HepG2 (cell line): ENCODE measurements at regions not wholly inside any gene's neighbourhood (a gene's known extent, or its start where the extent isn't known, plus 50 kb on each side); places are given as distances from the start of the nearest gene placed in this dataset.

ENCODE experiments used
- ATAC-seq: fragments of 200-7000 bp; cut with Tn5 transposase; 3 replicates; pipeline ENCODE4 v1.9.1; 2020; ENCODE audit warnings: mild to moderate bottlenecking, moderate library complexity
- BruUV-seq: library from RNA; stranded (reverse); fragments of 400-500 nt; replicated peaks from 2 replicates; lab custom pipeline; 2021; lab: Mats Ljungman, UMichigan
- CTCF ChIA-PET: fragments of 300-600 bp; formaldehyde crosslinking; extraction: SDS; loops from one replicate; lab custom pipeline; 2021; ENCODE audit warnings: low total read pairs, inconsistent platforms, low intra/inter-chr PET ratio; lab: Yijun Ruan, JAX
- POLR2A ChIA-PET: fragments of 350-600 bp; sonication (Branson Sonifier 250); formaldehyde crosslinking; loops from one replicate; lab custom pipeline; 2020; ENCODE audit warnings: antibody characterized with exemption, inconsistent platforms; lab: Yijun Ruan, JAX
- DNase-seq: peaks from one replicate; pipeline ENCODE4 v3.0.0-alpha.2; 2015; ENCODE audit warnings: low spot score
- FAIRE-seq: peaks from 3 replicates; lab custom pipeline; 2011; peaks lifted over from hg19 to GRCh38; lab: Jason Lieb, UNC
- H2AFZ ChIP-seq: one replicate; pipeline ENCODE4 v1.6.1; 2011; ENCODE audit warnings: low read length, inconsistent platforms
- H3K27ac ChIP-seq: fragments of 300-600 bp; 3 replicates; pipeline ENCODE4 v1.8.0; 2011; ENCODE audit warnings: mixed run types, mild to moderate bottlenecking, mixed read lengths, low read length, inconsistent platforms; ENCODE audit not compliant: insufficient read depth; ENCODE audit errors: extremely low read length
- H3K27me3 ChIP-seq, 2 experiments: fragments of 200-600 bp in 1 of 2; 2 replicates in 1 of 2; 3 replicates in 1 of 2; pipeline versions ENCODE4 v1.6.0 to v1.8.0; 2011; ENCODE audit warnings: low read length in 2 of 2, mild to moderate bottlenecking in 2 of 2, moderate library complexity in 2 of 2, inconsistent platforms in 1 of 2; ENCODE audit not compliant: insufficient read depth in 2 of 2, control insufficient read depth in 1 of 2
- H3K36me3 ChIP-seq, 2 experiments: fragments of 200-600 bp in 1 of 2; replicated peaks in 1 of 2; 2 replicates in 1 of 2; 3 replicates in 1 of 2; pipeline versions ENCODE4 v1.5.1 to v1.8.0; 2011; ENCODE audit warnings: low read length in 2 of 2, inconsistent platforms in 1 of 2; ENCODE audit not compliant: insufficient read depth in 2 of 2, control insufficient read depth in 1 of 2
- H3K4me1 ChIP-seq: 2 replicates; pipeline ENCODE4 v1.5.1; 2012; ENCODE audit warnings: low read length, inconsistent platforms; ENCODE audit not compliant: insufficient read depth
- H3K4me2 ChIP-seq: 2 replicates; pipeline ENCODE4 v1.6.0; 2011; ENCODE audit warnings: low read depth, low read length, inconsistent platforms
- H3K4me3 ChIP-seq, 3 experiments: fragments of 200-600 bp in 1 of 3; sonication (generic), shearing (Covaris generic) in 1 of 3; replicated peaks in 1 of 3; 2 replicates each; pipeline ENCODE4 v1.5.1; 2011 to 2016; ENCODE audit warnings: low read length in 3 of 3, inconsistent platforms in 2 of 3, low read depth in 2 of 3, mild to moderate bottlenecking in 2 of 3, control low read depth in 1 of 3, mixed read lengths in 1 of 3; ENCODE audit not compliant: insufficient read depth in 1 of 3
- H3K79me2 ChIP-seq: one replicate; pipeline ENCODE4 v1.6.1; 2011; ENCODE audit warnings: low read length, inconsistent platforms; ENCODE audit not compliant: insufficient read depth
- H3K9ac ChIP-seq: 2 replicates; pipeline ENCODE4 v1.6.0; 2011; ENCODE audit warnings: mild to moderate bottlenecking, low read depth, low read length, inconsistent platforms; ENCODE audit not compliant: insufficient read depth
- H3K9me3 ChIP-seq: 2 replicates; pipeline ENCODE4 v1.5.1; 2012; ENCODE audit warnings: mild to moderate bottlenecking, low read length
- H4K20me1 ChIP-seq: 2 replicates; pipeline ENCODE4 v1.6.0; 2011; ENCODE audit warnings: inconsistent platforms, mild to moderate bottlenecking, low read length, moderate library complexity; ENCODE audit not compliant: insufficient read depth
- ARHGAP35 ChIP-seq: sonication (generic); formaldehyde crosslinking; IDR thresholded peaks from 2 replicates; pipeline ENCODE4 v1.9.0; 2022; ENCODE audit warnings: mild to moderate bottlenecking, inconsistent platforms, moderate library complexity, missing genetic modification reagents, borderline replicate concordance
- HOXA7 ChIP-seq: sonication (generic); formaldehyde crosslinking; IDR thresholded peaks from 2 replicates; pipeline ENCODE4 v1.8.1; 2022; ENCODE audit warnings: mild to moderate bottlenecking, missing genetic modification reagents, moderate library complexity
- IKZF1 ChIP-seq: fragments of 450-650 bp; IDR thresholded peaks from 2 replicates; pipeline ENCODE4 v1.7.1; 2016
- KDM4B ChIP-seq: sonication (generic); formaldehyde crosslinking; IDR thresholded peaks from 2 replicates; pipeline ENCODE4 v1.4.0; 2020; ENCODE audit warnings: missing genetic modification reagents
- MED1 ChIP-seq: sonication (generic); formaldehyde crosslinking; IDR thresholded peaks from 2 replicates; pipeline ENCODE4 v1.4.0; 2020; ENCODE audit warnings: missing genetic modification reagents
- PITX1 ChIP-seq: sonication (generic); formaldehyde crosslinking; IDR thresholded peaks from 2 replicates; pipeline ENCODE4 v1.5.1; 2020; ENCODE audit warnings: mild to moderate bottlenecking, missing genetic modification reagents
- RNF2 ChIP-seq: fragments of 450-650 bp; conservative IDR thresholded peaks from 2 replicates; pipeline ENCODE4 v1.6.1; 2016; ENCODE audit warnings: low read depth
- ZNF282 ChIP-seq: fragments of 450-650 bp; IDR thresholded peaks from 2 replicates; pipeline ENCODE4 v1.6.1; 2018; ENCODE audit not compliant: partially characterized antibody
- ZNF367 ChIP-seq: sonication (generic); formaldehyde crosslinking; IDR thresholded peaks from 2 replicates; pipeline ENCODE4 v1.4.0; 2020; ENCODE audit warnings: missing genetic modification reagents, borderline replicate concordance
- in situ Hi-C: cut with HindIII; loops from 2 replicates; pipeline ENCODE4 v1.10.0; 2017; ENCODE audit warnings: low pct_unique_long_range_greater_than_20kb; ENCODE audit not compliant: extremely low pct_ligation_motif_present
- intact Hi-C: fragments of 100-400 bp; cut with micrococcal nuclease; formaldehyde crosslinking; loops from one replicate; pipeline ENCODE4 v1.10.0; 2022; ENCODE audit not compliant: unreplicated experiment
- TF ChIP-seq, protein P1 (sequence below): IDR thresholded peaks from 2 replicates; pipeline ENCODE4 v1.6.1; 2016; ENCODE audit warnings: low read depth, missing genetic modification reagents, missing compliant biosample characterization
- TF ChIP-seq, protein P2 (sequence below): sonication (generic); formaldehyde crosslinking; IDR thresholded peaks from 2 replicates; pipeline ENCODE4 v1.4.0; 2020; ENCODE audit warnings: mild to moderate bottlenecking, missing genetic modification reagents
- TF ChIP-seq, protein P3 (sequence below): sonication (generic); formaldehyde crosslinking; IDR thresholded peaks from 2 replicates; pipeline ENCODE4 v1.4.0; 2020; ENCODE audit warnings: missing genetic modification reagents
- TF ChIP-seq, protein P4 (sequence below): sonication (generic); formaldehyde crosslinking; IDR thresholded peaks from 2 replicates; pipeline ENCODE4 v1.5.0; 2020; ENCODE audit warnings: mild to moderate bottlenecking, missing genetic modification reagents
- TF ChIP-seq, protein P5 (sequence below): sonication (generic); formaldehyde crosslinking; IDR thresholded peaks from 2 replicates; pipeline ENCODE4 v1.8.0; 2022; ENCODE audit warnings: missing genetic modification reagents, low read depth, mild to moderate bottlenecking, borderline replicate concordance

DNA sequence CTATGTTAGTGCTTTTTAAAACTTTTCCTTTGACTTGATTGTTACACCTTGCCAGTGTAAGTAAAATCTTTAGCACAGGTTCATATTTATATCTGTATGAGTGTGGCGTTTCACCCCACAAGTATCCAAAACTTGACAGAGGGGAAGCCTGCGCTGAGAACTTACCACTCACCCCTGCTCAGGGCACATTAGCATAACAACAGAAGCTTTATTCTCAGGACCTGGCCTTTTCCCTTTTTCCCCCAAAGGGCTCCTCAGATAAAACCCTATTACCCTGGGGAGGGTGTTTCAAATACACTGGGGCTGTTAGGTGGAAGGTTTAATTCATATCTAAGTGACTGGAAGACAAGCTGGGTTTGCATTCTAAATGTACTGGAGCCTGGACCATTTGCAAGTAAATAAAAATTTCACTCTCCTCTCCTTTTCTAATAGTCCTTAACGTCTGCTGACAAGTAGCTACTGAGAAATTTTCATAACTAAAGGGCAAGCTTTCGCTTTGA is 276.6 kb downstream of the RNF152 start (continued):
- TF ChIP-seq, protein P1, sequence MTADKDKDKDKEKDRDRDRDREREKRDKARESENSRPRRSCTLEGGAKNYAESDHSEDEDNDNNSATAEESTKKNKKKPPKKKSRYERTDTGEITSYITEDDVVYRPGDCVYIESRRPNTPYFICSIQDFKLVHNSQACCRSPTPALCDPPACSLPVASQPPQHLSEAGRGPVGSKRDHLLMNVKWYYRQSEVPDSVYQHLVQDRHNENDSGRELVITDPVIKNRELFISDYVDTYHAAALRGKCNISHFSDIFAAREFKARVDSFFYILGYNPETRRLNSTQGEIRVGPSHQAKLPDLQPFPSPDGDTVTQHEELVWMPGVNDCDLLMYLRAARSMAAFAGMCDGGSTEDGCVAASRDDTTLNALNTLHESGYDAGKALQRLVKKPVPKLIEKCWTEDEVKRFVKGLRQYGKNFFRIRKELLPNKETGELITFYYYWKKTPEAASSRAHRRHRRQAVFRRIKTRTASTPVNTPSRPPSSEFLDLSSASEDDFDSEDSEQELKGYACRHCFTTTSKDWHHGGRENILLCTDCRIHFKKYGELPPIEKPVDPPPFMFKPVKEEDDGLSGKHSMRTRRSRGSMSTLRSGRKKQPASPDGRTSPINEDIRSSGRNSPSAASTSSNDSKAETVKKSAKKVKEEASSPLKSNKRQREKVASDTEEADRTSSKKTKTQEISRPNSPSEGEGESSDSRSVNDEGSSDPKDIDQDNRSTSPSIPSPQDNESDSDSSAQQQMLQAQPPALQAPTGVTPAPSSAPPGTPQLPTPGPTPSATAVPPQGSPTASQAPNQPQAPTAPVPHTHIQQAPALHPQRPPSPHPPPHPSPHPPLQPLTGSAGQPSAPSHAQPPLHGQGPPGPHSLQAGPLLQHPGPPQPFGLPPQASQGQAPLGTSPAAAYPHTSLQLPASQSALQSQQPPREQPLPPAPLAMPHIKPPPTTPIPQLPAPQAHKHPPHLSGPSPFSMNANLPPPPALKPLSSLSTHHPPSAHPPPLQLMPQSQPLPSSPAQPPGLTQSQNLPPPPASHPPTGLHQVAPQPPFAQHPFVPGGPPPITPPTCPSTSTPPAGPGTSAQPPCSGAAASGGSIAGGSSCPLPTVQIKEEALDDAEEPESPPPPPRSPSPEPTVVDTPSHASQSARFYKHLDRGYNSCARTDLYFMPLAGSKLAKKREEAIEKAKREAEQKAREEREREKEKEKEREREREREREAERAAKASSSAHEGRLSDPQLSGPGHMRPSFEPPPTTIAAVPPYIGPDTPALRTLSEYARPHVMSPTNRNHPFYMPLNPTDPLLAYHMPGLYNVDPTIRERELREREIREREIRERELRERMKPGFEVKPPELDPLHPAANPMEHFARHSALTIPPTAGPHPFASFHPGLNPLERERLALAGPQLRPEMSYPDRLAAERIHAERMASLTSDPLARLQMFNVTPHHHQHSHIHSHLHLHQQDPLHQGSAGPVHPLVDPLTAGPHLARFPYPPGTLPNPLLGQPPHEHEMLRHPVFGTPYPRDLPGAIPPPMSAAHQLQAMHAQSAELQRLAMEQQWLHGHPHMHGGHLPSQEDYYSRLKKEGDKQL (CRISPR knock-in tag): no peak
- TF ChIP-seq HOXA7 (CRISPR knock-in tag) (no peak), ZNF367 (no peak), KDM4B (CRISPR knock-in tag) (no peak), MED1 (CRISPR knock-in tag) (no peak), RNF2 (no peak)

DNA sequence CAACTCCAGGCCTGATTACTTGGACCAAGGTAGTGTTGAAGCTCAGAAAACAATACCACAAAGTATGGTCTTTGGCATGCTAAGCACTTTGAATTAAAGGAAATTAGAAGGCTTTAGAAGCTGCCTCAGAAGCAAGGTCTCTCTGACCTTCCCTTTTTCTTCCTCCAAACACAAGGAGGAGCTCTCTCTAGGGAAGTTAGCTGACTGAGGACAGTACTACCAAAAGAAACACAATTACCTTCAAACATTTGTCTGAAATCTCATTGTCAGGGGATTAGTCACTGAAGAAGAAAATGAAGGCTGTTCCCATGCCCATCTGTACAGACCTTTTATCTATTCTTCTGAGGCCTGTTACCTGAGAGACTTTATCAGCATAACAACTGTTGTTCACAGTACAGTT is 279.3 kb downstream of the CDH20 start:
- BruUV-seq: no TSS peak
- ATAC-seq (no peak), DNase-seq (no peak), FAIRE-seq (no peak)
- no peaks in the 10 kb centered on the region for H3K36me3 ChIP-seq
- no peaks in the 10 kb centered on the region for H3K4me1 ChIP-seq
- in situ Hi-C loops: no loop called here
- H3K9ac ChIP-seq: no peak overlapping the region
- H3K27me3 ChIP-seq: no peaks in the 10 kb centered on the region
- H3K4me3 ChIP-seq: no peak overlapping the region
- intact Hi-C loops: no loop called here
- H4K20me1 ChIP-seq: no peaks in the 10 kb centered on the region
- H2AFZ ChIP-seq: no peak overlapping the region
- POLR2A ChIA-PET: no interaction called here
- no peak overlapping the region for H3K27ac ChIP-seq
- H3K9me3 ChIP-seq: no peaks in the 10 kb centered on the region
- no peaks in the 10 kb centered on the region for H3K79me2 ChIP-seq
- CTCF ChIA-PET: no interaction called here
- H3K4me2 ChIP-seq: no peak overlapping the region
- TF ChIP-seq IKZF1: no peak
- TF ChIP-seq, protein P2, sequence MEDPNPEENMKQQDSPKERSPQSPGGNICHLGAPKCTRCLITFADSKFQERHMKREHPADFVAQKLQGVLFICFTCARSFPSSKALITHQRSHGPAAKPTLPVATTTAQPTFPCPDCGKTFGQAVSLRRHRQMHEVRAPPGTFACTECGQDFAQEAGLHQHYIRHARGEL: no peak
- TF ChIP-seq, protein P3, sequence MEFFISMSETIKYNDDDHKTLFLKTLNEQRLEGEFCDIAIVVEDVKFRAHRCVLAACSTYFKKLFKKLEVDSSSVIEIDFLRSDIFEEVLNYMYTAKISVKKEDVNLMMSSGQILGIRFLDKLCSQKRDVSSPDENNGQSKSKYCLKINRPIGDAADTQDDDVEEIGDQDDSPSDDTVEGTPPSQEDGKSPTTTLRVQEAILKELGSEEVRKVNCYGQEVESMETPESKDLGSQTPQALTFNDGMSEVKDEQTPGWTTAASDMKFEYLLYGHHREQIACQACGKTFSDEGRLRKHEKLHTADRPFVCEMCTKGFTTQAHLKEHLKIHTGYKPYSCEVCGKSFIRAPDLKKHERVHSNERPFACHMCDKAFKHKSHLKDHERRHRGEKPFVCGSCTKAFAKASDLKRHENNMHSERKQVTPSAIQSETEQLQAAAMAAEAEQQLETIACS (CRISPR knock-in tag): no peak
- TF ChIP-seq, protein P4, sequence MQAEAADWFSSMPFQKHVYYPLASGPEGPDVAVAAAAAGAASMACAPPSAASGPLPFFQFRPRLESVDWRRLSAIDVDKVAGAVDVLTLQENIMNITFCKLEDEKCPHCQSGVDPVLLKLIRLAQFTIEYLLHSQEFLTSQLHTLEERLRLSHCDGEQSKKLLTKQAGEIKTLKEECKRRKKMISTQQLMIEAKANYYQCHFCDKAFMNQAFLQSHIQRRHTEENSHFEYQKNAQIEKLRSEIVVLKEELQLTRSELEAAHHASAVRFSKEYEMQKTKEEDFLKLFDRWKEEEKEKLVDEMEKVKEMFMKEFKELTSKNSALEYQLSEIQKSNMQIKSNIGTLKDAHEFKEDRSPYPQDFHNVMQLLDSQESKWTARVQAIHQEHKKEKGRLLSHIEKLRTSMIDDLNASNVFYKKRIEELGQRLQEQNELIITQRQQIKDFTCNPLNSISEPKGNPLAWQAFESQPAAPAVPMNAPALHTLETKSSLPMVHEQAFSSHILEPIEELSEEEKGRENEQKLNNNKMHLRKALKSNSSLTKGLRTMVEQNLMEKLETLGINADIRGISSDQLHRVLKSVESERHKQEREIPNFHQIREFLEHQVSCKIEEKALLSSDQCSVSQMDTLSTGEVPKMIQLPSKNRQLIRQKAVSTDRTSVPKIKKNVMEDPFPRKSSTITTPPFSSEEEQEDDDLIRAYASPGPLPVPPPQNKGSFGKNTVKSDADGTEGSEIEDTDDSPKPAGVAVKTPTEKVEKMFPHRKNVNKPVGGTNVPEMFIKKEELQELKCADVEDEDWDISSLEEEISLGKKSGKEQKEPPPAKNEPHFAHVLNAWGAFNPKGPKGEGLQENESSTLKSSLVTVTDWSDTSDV (CRISPR knock-in tag): no peak
- no peak for TF ChIP-seq ZNF282
- TF ChIP-seq, protein P5, sequence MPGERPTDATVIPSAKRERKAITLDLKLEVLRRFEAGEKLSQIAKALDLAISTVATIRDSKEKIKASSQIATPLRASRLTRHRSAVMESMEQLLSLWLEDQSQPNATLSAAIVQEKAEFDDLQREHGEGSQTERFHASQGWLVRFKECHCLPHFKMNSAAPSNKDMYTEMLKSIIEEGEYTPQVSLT: no peak
- TF ChIP-seq ARHGAP35: no peak
- TF ChIP-seq PITX1: no peak
